Erythroblast (primary cell): ENCODE measurements at regions not wholly inside any gene's neighbourhood (a gene's known extent, or its start where the extent isn't known, plus 50 kb on each side); places are given as distances from the start of the nearest gene placed in this dataset.
"Not testable (repeated sequence)": the region's sequence is repeated elsewhere in the genome, so short reads cannot be mapped to it uniquely, and the experiment has no call there.

Experiments used
- DNase-seq, 2 experiments: peaks; one replicate each; lab custom pipeline; 2025; lab: John Stamatoyannopoulos, UW
- GATA1 ChIP-seq: IDR thresholded peaks from 2 replicates; pipeline ENCODE4 v1.6.1; 2011; ENCODE audit warnings: low read depth, mild to moderate bottlenecking, control low read depth, low read length, moderate library complexity
- POLR2A ChIP-seq: IDR thresholded peaks from 2 replicates; pipeline ENCODE4 v1.6.1; 2011; ENCODE audit warnings: mild to moderate bottlenecking, low read length

GRCh38 chr4:22573198-22573597 lies 57.3 kb upstream of the ADGRA3 start:
- TF ChIP-seq GATA1 (no peak), POLR2A (no peak)
- DNase-seq, result no peak

- no peak for TF ChIP-seq GATA1
- no peak for TF ChIP-seq POLR2A
- no peak for DNase-seq
Observed at GRCh38 chr4:22573641-22574040, 57.8 kb upstream of the ADGRA3 start.

GRCh38 chr4:22574424-22574823 lies 58.6 kb upstream of the ADGRA3 start:
- TF ChIP-seq GATA1 (no peak), POLR2A (no peak)
- DNase-seq, result no peak

DNA sequence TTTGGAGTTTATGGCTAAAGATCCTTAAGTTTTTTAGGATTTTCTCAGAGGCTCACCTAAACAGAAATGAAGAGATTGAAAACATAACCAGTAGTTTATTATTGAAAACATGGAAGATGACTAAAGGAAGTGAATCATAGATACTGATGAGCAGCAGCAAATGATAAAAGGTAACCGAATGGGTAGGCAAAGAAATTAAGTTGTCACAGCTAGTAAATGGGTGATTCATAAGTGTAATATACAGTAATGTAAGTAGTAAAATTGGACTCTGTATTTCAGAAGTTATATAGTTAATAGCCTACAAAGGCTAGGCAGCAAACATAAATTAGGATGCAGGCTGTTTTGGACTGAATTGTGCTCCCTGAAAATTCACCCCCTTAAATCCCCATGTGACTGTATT lies 59.0 kb upstream of the ADGRA3 start:
- no peak for DNase-seq

DNA sequence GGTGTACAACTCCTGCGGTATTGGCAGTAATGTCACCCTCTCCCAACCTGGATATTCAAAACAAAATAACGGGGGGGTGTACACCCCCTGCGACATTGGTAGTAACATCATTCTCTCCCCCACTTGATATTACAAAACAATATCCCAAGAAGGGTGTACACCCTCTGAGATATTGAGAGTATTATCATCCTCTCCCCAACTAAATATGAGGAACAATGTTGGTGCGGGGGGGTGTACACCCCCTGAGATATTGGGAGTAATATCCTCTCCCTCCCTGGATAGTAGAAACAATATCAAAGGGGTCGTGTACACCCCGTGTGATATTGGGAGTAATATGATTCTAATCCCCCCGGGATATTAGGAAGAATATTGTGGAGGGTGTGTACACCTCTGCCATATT lies 71.4 kb upstream of the ADGRA3 start:
- no peak for DNase-seq
- TF ChIP-seq GATA1, result no peak
- TF ChIP-seq POLR2A, result no peak

More for the DNA sequence above, 59.0 kb upstream of the ADGRA3 start:
- no peak for TF ChIP-seq POLR2A
- TF ChIP-seq GATA1, result no peak

GRCh38 chr4:22593933-22594332 lies 78.1 kb upstream of the ADGRA3 start:
- TF ChIP-seq GATA1 (no peak), POLR2A (no peak)

DNA sequence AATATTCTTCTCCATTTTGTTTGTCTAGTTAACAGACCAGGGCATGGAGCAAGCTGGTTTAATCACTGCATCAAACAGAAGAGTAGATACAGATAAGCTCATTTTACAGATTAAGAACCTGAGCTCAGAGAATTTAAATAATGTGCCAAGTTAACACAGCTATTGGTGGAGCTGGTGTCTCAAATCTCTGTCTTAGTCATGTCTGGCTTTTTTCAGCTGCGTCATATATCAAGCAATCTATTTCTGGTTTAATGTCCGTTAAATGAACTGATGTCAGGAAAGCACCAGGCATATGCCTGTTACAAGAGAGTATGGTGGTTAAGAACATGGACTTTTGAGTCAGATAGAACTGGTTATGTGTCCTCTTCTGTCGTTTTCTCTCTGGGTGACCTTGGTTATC lies 79.8 kb upstream of the ADGRA3 start:
- TF ChIP-seq POLR2A, result no peak
- no peak for TF ChIP-seq GATA1
- no peak for DNase-seq

More at GRCh38 chr4:22593933-22594332, 78.1 kb upstream of the ADGRA3 start:
- DNase-seq, result no peak

DNA sequence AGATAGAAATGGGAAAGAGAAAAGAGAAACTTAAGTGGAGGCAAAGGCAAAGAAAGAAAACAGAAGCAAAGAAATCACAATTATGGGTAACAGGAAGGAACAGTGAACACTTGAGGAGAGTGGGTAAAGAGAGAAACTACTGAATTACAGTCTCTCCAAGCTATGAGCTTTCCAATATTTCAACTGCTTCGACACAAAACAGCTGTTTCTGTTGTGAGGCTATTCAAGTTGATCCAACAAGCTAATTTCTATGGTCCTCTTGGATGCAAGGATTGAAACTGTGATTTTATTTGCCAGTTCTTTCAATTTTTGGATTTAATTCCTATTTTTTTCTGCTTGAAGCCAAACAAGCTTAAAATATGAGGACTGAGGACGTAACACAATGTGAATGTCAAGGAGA lies 80.5 kb upstream of the ADGRA3 start:
- TF ChIP-seq GATA1 (no peak), POLR2A (no peak)
- DNase-seq, result no peak

DNA sequence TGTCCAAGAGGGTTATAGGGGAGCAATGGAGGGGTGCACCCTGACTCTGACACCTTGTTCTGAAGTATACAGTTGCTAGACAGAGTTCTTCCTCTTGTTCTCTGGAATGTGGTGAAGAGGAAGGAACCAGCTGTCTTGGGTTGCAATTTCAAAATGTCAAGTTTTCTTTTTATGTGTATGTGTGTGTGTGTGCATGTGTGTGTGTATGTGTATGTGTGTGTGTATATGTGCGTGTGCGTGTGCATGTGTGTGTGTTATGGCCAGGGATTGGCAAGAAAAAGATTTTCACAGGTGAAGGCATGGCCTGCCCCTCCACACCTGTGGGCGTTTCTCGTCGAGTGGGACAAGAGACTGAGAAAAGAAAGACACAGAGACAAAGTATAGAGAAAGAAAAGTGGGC lies 81.6 kb upstream of the ADGRA3 start:
- DNase-seq, result no peak
- no peak for TF ChIP-seq GATA1
- no peak for TF ChIP-seq POLR2A

DNA sequence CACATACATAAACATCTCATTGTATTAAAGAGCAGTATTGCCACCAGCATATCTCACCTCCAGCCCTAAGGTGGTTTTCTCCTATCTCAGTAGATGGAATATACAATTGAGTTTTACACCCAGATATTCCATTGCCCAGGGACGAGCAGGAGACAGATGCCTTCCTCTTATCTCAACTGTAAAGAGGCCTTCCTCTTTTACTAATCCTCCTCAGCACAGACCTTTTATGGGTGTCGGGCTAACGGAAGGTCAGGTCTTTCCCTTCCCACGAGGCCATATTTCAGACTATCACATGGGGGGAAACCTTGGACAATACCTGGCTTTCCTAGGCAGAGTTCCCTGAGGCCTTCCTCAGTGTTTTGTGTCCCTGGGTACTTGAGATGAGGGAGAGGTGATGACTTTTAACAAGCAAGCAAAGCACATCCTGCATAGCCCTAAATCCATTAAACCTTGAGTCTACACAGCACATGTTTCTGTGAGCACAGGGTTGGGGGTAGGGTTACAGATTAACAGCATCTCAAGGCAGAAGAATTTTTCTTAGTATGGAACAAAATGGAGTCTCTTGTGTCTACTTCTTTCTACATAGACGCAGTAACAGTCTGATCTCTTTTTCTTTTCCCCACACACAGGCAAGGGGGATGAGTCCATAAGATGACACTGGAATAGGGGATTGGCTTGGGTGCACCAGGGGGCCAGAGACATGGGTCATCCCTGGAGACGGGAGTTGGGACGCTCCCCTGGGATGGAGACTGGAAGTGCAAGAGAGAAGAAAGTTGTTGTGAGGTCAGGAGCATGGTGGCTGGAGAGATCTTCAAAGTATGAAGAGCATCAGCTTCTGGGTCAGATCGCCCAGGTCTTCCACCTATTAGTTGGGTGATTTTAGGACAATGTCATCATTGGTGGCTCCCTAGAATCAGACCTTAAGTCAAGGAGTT lies 82.5 kb upstream of the ADGRA3 start:
- DNase-seq, result not testable (repeated sequence)

GRCh38 chr4:22599228-22599928 lies 83.5 kb upstream of the ADGRA3 start:
- not testable (repeated sequence) for DNase-seq

GRCh38 chr4:22599929-22600432 lies 84.1 kb upstream of the ADGRA3 start:
- DNase-seq, result not testable (repeated sequence)

DNA sequence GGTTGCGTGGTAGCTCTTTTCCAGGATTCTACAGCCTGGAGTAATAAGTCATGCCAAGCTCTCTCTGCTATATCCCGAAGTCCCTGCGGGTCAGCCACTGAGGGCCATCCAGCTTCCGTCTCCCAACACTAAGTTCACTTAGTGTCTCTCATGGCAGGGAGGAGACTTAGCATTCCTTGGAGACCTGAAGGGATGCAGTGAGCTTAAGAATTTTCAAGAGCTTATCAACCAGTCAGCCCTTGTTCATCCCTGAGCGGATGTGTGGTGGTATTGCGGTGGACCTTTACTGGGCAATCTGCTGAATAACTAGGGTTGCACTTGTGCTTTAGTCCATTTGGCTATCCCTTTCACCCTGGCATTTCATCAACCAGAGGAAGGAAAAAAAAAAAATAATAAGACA lies 85.8 kb upstream of the ADGRA3 start:
- DNase-seq, result not testable (repeated sequence)

GRCh38 chr4:22607382-22607781 lies 85.4 kb upstream of the GBA3 start:
- TF ChIP-seq GATA1 (no peak), POLR2A (no peak)
- peak; percentile 2 to 13 for DNase-seq

- not testable (repeated sequence) for DNase-seq
Observed at GRCh38 chr4:22609951-22610525, 82.7 kb upstream of the GBA3 start.

DNA sequence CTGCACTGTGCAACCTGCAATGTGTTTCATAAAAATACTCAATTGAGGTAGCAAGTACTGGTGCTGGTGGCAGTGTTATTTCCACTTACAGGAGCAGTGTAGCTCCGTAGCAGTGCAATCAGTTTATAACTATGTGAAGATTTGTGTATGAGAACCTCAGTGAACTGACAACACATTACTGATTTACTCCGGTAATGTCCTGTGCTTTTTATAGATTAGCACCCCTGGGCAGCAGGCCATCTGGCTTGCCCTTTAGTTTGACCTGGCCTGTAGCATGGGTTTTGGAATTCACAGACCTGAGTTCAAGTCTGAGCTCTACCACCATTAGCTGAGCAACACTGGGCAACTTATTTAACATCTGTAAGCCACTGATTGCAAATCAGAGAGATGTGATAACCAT lies 78.6 kb upstream of the GBA3 start:
- no peak for TF ChIP-seq GATA1
- TF ChIP-seq POLR2A, result no peak
- no peak for DNase-seq
